H54 (cell line): ENCODE measurements at regions not wholly inside any gene's neighbourhood (a gene's known extent, or its start where the extent isn't known, plus 50 kb on each side); places are given as distances from the start of the nearest gene placed in this dataset.

Experiments
- DNase-seq: peaks from one replicate; pipeline ENCODE4 v3.0.0; 2011; ENCODE audit warnings: low spot score, mixed read lengths; ENCODE audit not compliant: insufficient read length
- FAIRE-seq: peaks from 3 replicates; lab custom pipeline; 2011; peaks lifted over from hg19 to GRCh38; lab: Jason Lieb, UNC
- POLR2A ChIP-seq: IDR thresholded peaks from 2 replicates; pipeline ENCODE4 v1.6.1; 2011; ENCODE audit warnings: low read depth, mild to moderate bottlenecking, low read length

- FAIRE-seq (no peak), DNase-seq (no peak)
- TF ChIP-seq POLR2A: no peak
These were observed 141.0 kb downstream of the OLFM1 start for GRCh38 chr9:135228345-135228982.

- no peak for DNase-seq
- no peak for FAIRE-seq
- no peak for TF ChIP-seq POLR2A
These were observed 141.6 kb downstream of the OLFM1 start for GRCh38 chr9:135228983-135229625.

- FAIRE-seq: no peak
- no peak for TF ChIP-seq POLR2A
These were observed 142.4 kb downstream of the OLFM1 start for GRCh38 chr9:135229701-135230385.

GRCh38 chr9:135230386-135230765 is 142.9 kb downstream of the OLFM1 start:
- TF ChIP-seq POLR2A: no peak
- FAIRE-seq (no peak), DNase-seq (no peak)

More at GRCh38 chr9:135229701-135230385, 142.4 kb downstream of the OLFM1 start:
- no peak for DNase-seq

DNA sequence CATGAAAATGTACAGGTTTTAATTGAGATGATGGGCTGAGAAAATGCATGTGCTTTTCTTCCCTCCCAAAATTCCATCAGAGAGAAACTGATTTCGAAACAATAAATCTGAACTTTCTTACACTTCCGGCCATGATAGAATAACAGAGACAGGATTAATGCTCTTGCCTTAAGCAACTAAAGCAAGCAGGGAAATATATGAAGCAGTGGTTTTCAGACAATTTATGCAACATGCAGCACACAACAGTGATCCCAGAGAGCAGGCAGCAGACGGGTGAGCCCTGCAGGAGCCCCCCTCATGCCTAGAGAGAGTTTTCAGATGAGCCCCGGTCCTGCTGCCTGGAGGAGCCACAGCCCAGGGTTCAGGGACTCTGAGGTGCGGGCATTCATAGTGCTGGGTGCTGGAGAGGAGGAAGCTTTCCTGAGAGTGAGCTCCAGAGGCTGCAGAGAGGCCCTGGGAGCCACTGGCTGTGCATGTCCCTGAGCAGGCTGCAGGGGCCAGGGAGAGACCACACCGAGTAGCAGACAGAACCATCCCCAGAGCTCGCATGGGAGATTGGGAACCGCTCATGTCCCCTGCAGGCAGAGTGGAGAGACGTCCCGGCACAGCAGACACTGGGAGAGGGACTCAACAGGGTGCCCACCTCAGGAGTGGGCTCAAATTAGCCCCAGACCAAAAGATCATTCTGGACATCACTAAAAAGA is 143.5 kb downstream of the OLFM1 start:
- DNase-seq (no peak), FAIRE-seq (no peak)
- TF ChIP-seq POLR2A: no peak

DNA sequence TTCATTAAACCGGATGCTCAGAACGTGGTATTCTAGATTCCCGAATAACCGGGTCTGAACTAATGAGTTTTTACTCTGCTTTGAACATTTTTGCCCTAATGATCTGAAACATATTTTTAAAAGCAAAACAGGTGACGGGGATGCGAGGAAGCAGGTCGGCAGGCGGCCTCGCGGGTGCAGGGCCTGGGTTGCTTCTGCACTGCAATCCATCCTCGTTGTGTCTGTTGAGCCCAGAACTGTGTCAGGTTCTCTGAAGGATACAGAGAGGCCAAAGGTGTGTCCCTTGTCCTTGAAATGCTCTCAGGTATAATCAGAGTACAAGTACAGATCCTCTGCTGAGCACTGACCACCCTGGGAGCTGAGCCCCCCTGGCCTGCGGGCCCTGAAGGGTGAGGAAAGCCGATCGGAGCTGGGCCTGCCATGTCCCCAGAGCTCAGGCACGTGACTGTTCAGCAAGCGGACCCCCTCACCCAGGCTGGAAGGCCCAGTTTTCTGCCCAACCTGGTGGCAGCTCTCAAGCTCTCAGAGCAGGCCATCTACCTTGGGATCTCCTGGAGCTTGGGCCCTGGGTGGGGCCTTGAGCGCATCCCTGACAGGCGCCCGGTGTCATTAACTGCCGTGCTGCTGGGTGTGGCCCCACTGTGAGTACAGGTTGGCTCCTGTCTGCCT is 151.8 kb downstream of the OLFM1 start:
- TF ChIP-seq POLR2A: no peak
- FAIRE-seq (no peak), DNase-seq (no peak)

- no peak for TF ChIP-seq POLR2A
- no peak for DNase-seq
- no peak for FAIRE-seq
These were observed 152.3 kb downstream of the OLFM1 start for GRCh38 chr9:135239769-135240141.

- no peak for TF ChIP-seq POLR2A
- DNase-seq (no peak), FAIRE-seq (no peak)
These were observed 152.8 kb downstream of the OLFM1 start for GRCh38 chr9:135240222-135240621.

DNA sequence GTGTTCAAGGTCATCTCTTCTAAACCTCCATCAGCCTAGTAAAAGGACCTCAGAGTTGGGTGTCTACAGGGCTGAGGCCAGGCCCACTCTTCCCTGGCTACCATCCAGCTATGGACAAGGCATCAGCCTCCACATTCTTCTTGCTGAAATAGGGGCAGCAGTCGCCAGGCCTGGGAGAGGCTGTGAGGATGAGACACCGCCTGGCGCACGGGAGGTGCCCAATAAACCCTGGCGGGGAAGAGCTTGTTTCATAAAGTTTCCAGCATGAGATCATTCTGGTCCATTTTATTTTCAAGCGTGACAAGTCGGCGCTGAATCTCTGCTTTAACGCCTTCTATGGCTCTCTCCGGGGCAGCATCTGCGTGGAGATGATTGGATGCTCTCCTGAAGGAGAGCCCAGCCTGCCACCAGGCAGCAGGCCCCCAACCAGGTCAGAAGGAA is 153.4 kb downstream of the OLFM1 start:
- DNase-seq: no peak
- FAIRE-seq: no peak
- TF ChIP-seq POLR2A: no peak

GRCh38 chr9:135241381-135242048 is 154.0 kb downstream of the OLFM1 start:
- FAIRE-seq: no peak
- no peak for TF ChIP-seq POLR2A
- DNase-seq: no peak

GRCh38 chr9:135242049-135242396 is 154.6 kb downstream of the OLFM1 start:
- TF ChIP-seq POLR2A: no peak
- FAIRE-seq: no peak
- DNase-seq: no peak

DNA sequence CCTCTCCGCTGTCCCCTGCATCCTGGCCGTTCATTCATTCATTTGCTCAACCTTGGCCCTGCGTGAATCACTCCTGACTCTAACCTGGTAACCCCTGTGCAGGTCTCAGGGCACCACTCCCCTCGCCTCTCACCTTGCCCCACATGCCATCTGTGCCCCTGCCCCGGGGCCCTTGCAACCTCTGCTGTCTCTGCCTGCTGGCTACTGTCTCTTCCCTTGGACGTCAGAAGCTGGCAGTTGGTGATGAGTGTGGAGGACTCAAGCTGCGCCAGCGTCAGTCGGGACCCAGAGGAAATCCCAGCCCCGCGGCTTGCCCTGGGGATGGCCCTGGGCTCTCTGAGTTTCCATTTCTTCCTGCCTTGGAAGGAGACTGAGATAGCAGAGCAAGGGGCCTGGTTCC is 154.9 kb downstream of the OLFM1 start:
- no peak for FAIRE-seq
- TF ChIP-seq POLR2A: no peak
- no peak for DNase-seq
